Hepatocyte (in vitro differentiated cells): ENCODE measurements at regions not wholly inside any gene's neighbourhood (a gene's known extent, or its start where the extent isn't known, plus 50 kb on each side); places are given as distances from the start of the nearest gene placed in this dataset.

Experiments
- EZH2 ChIP-seq: fragments of 200-600 bp; sonication (generic); IDR thresholded peaks from 2 replicates; pipeline ENCODE4 v1.6.1; 2016; ENCODE audit warnings: antibody characterized with exemption, mild to moderate bottlenecking, borderline replicate concordance
- TF ChIP-seq, protein P1 (sequence below): fragments of 200-600 bp; sonication (generic); IDR thresholded peaks from 2 replicates; pipeline ENCODE4 v1.5.1; 2016; ENCODE audit warnings: antibody characterized with exemption, mild to moderate bottlenecking; ENCODE audit not compliant: poor library complexity

DNA sequence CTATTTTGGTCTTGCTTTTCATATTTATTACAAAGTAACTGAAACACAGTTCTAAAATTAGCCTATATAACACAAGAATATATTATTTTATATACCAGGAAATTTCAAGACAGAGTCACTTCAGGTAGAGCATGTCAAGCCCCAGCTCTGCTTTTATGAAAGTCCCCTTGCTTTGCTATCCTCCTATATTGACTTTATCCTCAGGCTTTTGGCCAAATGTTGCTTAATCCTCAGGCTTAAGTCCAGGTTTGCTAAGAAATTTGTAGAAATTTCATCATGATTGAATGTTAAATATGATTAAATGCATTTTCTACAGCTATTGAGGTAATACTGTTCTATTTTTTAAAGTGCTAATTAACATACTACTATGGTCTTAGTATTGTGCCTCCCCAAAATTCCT lies 227.6 kb downstream of the FZD1 start:
- TF ChIP-seq, protein P1, sequence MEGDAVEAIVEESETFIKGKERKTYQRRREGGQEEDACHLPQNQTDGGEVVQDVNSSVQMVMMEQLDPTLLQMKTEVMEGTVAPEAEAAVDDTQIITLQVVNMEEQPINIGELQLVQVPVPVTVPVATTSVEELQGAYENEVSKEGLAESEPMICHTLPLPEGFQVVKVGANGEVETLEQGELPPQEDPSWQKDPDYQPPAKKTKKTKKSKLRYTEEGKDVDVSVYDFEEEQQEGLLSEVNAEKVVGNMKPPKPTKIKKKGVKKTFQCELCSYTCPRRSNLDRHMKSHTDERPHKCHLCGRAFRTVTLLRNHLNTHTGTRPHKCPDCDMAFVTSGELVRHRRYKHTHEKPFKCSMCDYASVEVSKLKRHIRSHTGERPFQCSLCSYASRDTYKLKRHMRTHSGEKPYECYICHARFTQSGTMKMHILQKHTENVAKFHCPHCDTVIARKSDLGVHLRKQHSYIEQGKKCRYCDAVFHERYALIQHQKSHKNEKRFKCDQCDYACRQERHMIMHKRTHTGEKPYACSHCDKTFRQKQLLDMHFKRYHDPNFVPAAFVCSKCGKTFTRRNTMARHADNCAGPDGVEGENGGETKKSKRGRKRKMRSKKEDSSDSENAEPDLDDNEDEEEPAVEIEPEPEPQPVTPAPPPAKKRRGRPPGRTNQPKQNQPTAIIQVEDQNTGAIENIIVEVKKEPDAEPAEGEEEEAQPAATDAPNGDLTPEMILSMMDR = no peak
- TF ChIP-seq EZH2 = no peak
